NCI-H2107 (cell line): ENCODE measurements at regions not wholly inside any gene's neighbourhood (a gene's known extent, or its start where the extent isn't known, plus 50 kb on each side); places are given as distances from the start of the nearest gene placed in this dataset.
"Not testable (repeated sequence)": the region's sequence is repeated elsewhere in the genome, so short reads cannot be mapped to it uniquely, and the experiment has no call there.

Source experiments
- DNase-seq: peaks from one replicate; lab custom pipeline; 2025; lab: John Stamatoyannopoulos, UW

DNA sequence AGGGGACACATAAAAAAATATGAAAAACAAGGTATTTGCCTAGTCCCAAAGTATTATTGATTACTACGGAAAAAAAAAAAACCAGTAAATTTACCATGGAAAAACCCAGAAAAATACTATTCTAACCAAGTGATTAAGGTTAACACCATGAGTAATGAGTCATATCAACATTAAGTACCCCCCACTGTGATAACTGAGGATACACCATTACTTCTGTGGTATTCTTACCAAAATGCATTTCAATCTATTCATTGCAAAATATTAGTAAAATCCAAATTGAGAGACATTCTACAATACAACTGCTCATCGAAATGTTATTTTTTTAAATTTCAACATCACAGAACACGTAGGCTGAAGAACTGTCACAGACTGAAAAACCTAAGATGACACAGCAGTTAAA, 669.8 kb downstream of the ZEB2 start:
- DNase-seq: no peak

DNA sequence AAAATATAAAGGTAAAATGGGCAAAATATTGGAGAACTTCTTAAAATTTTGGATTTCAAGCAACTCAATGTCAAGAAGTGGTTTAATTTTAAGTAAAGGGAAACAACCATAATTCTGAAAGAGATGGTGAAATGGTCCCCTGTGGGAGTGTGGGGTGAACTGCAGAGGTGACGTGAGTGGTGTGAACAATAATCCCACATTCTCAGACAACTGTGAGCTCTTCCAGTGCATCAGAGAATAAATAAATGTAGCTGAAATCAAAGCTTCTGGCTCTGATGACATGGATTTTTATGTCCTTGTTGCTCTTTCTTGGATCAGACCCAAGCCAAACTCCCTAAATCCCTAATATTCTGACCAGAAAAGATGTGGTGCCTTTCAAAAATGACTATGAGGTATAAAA, 672.7 kb downstream of the ZEB2 start:
- no peak for DNase-seq

DNA sequence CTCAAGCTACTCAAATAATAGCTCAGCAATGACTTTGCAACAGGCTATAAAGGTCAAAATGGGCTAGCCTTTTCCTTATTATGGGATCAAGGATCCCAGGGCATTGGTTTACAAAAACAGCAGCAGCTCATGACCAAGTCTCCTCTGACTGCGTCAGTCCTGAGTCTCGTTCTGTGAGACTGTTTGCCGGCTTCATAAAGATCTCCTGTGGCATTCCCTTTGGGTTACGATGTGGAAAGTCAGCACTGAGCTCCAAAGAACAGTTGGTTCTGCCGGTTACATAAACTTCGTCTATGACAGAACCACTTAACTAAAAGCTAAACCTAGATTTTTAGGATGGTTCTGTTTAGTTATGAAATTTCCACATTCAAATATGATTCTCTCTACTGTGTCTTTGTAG, 674.9 kb downstream of the ZEB2 start:
- DNase-seq: no peak

DNA sequence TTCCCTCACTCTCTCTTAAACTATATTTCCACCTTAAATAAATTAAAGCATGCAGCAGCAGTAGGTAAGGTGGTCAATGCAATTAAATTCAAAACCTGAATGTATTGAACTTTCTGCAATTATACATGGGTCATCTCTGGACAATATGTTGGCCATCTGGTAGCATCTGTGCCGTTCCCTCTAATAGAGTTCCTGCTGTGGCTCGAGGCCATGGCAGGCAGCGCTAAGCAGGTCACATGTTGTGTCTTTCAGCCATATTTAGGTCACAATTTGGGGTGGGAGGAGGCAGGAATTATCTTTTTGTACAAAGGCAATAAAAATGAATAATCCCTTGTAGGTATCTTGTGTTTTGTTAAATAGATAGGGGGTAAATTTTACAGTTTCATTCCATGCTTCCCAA, 676.2 kb downstream of the ZEB2 start:
- DNase-seq: no peak

DNA sequence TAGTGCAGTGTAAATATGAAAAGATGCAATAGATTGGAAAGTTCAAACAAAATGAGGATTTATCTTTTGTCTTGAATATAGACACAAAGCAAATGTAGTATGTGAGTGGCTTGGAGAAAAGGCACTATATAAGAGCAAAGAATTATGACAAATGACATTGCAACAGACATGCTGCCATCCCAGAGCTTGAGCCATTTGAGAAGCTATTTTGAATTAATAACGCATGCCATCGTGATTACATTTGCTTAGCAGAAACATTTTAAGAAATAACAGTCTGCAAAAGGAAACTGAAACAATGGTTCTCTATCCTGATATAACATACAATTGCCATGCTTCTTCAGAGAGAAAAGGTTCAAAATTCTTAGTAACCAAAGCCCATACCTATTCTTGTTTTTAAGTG, 677.1 kb downstream of the ZEB2 start:
- DNase-seq: no peak

DNA sequence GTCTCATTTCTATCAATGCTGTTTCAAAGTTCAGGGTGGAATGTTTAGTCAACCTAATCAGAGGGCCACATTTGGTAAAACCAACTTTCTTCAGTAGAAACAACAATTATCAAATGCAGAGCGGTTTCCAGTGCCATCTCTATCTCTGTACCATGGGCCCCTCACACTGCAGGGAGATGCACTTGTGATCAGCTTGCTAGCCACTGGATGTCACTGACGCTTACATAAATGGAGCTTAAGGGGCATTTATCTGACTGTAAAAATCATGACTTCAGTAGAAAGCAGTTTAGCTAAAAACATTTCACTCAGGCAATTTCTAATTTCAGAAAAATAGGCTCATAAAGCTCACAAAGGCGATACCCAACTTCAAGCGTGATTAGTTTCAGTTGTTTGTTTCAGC, 678.0 kb downstream of the ZEB2 start:
- no peak for DNase-seq

DNA sequence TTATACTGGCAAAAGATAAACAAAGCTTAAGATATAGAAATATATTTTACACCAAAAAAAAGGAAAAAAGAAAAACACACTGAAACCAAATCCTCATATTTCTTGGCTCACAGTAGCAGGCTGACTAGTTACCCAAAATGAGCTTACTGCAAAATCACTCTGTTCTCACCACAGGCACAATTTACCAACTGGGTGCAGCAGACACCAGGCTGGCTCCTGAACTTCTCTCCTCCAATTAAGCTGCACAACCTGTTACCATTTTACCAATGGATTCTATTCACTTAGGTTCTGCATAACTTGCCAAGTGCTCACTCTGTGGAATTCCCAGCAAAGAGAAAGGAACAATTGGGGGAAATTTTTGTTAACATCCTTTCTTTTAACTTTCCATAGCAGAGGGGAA, 679.3 kb downstream of the ZEB2 start:
- no peak for DNase-seq

DNA sequence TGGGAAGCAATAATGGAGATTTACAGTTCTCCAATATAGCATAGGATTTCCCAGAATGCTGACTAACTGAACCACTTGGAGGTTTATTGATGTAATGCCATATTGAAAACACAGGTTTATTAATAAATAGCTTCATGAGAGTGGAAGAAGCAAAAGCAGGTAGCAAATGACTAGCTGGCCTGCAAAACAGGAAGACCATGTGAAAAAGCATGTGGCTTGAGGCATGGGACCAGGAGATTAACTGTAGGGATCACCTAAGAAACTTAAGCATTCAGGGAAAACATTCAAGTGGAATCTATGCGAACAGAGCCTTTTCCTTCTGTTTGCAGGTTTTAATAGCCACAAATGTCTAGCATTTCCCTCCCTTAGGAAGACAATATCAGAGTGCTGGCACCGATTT, 679.7 kb downstream of the ZEB2 start:
- DNase-seq: no peak

DNA sequence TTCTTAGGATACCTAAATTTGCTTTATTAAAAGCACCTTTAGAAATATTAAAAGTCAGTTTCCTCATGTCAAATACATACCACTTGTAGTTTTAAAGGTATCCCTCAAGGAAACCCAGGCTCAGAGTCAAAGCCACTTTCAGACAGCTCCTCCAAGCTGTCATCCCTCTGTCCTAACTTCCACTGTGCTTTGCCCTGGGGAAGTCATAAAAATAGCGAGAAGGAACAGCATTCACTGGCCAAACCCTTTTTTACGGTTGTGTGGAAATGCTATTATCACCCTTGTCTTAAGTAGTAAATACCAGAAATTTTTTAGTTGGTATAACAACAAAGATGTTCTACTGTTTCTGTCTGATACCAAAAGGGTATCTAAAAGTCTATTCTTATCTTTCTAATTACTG, 680.5 kb downstream of the ZEB2 start:
- DNase-seq: no peak

DNA sequence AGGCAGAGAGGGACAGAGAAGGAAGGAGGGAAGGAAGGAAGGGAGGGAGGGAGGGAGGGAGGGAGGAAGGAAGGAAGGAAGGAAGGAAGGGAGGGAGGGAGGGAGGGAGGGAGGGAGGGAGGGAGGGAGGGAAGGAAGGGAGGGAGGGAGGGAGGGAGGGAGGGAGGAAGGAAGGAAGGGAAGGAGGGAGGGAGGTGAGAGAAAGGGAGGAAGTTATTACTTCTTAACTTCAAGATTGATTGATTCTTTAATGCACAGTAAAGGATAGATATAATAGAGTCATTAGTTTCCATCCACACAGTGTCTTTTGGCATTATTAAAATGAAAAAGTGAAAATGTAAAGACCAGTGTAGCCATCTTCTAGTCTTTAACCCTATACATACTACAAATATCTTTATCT, 682.9 kb downstream of the ZEB2 start:
- DNase-seq: not testable (repeated sequence)

DNA sequence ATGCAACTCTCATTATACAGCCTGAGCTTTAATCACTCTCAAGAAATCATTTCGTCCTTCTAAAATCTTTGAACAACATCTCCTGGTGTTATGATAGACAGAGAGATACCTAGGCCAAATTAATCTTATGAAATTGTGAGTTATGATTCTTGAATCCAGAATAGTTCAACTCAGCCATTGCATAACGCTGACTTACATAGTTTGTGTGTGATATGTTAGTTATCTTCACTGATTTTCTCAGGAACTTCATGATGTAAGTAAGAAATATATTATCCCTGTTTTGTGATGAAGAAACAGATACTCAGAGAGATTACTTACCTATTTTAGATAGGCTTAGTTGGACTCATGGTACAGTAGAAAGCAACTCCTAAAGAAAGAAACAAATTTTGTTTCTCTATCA, 684.4 kb downstream of the ZEB2 start:
- no peak for DNase-seq

DNA sequence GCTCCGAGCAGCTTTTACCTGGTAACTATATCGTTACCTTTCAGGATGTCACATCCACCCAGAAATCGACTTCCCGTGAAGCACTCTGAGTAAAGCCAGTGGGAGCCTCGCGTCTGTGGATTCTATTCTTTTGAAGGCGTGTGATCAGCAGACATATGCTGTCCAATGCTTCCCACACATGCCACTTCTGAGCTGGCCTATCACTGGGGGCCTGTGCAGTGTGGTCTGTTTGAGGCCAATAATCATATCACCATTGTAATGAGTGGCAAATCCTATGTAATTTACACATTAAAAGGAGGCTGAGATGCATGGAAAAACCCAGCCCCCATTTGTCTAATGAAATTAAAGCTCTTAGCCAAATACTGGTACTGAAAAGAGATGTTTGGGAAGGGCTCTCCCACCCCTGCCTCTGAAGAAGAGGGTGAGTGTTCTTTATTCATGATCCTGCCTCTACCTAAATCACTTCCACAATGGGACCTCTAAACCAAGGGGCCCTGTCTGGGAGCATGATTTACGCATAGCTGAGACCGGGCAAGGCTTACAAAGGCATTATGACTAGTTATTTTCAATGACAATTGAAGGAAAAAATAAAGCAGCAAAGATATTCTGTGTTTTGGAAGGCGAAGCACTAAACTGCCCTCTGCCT, 686.8 kb downstream of the ZEB2 start:
- no peak for DNase-seq

DNA sequence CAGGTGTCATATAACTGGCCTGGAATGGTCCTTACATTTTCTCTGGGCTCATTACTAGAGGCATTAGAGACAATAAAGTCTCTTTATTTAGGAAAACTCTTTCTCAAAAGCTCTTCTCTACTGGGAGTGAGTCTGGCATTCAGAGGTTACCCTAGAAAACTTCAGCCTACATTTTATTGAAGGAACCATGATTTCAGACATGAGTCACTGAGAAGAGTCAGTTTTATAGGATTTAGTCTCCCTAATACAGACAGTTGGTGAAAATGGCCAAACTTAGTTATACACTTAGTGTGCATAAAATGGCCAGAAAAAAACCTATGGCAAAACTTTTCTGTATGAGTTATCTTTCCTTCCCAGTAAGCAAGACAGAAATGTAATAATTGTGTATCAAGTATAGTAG, 689.4 kb downstream of the ZEB2 start:
- no peak for DNase-seq

DNA sequence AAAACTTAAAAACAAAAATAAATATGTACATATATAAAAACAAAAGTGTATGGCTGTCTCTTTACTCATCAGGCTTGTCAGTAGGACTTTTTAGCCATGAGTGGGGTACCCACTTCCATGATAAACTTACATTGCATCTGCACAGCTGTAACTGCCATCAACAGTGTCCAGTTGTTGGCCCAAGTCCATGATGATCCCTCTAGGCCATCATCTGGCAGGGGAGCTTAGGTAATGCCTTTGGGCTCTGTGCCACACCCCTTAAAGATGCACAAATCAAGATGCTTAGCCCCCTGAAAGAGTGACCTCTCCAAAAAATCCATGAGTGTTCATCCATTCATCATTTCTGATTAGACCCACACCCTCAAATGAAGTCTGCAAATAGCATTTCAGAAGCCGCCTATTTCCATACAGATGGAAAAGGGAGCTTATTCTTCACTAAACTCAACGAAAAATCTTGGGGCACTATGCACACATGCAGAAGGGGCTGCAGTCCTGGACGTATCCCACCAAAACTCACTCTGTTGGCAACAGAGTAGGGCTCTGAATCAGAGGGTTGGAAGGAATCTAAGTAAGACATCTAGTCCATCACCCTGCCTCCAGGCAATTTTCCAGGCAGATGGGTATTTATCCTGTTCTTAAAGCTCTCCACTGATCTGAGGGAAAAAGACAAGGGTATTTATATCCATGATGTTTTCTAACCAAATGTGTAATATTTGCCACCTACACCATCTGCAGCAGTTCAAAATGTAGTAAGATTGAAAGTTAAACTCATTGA, 691.0 kb downstream of the ZEB2 start:
- no peak for DNase-seq

DNA sequence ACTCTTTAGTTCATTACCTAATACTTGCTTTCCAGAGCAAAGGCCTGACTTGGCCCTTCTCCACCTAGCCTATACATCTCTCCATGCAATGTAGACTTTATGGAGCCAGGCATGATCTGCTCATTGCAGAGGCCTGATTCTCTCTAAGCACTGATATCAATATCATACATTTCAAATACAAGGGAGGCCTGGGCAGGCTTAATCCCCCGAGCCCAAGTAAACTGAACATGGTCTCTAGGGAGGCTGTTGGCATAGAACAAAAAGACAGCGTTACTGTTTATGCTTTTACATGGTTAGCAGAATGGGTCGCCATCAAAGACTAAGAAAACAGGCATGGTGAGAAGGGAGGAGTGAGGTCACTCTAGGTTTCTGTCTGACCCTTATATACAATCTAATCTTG, 695.1 kb downstream of the ZEB2 start:
- no peak for DNase-seq

DNA sequence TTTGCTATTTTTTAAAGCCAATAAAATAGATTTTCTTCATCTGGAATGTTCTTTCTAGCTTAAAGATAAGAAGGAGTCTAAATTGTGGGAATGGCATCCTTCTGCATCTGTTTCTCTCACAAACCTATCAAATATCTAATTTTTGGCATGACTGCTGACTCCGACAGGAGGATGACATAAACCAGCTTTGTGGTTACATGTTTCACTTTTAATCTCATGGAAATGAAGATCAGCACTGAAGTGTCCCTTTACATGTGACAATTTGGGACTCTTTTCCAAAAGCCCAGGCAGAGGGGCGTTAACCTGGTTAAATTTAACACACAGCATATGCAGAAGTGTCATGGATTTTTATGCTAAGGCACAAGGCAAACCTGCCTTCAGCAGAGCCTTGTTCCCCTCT, 694.7 kb downstream of the ARHGAP15 start:
- no peak for DNase-seq

DNA sequence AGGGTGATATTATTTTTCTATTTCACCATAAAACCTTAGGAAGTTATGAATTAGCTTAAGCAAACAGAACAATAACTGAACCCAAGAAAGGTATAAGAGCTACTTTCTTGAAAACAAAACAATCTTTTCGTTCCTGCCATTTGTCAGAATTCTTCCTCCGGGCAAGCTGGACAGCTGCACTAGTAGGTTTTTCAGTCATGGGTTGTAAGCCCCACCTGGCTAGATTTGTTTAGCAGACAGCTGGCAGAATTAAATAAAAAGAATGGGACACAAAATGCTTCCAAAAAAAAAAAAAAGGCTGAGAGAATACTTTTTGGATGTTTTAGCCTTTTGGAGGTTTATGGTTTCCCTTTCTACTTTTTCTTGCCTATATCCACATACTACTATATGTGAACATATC, 694.1 kb downstream of the ARHGAP15 start:
- DNase-seq: no peak

DNA sequence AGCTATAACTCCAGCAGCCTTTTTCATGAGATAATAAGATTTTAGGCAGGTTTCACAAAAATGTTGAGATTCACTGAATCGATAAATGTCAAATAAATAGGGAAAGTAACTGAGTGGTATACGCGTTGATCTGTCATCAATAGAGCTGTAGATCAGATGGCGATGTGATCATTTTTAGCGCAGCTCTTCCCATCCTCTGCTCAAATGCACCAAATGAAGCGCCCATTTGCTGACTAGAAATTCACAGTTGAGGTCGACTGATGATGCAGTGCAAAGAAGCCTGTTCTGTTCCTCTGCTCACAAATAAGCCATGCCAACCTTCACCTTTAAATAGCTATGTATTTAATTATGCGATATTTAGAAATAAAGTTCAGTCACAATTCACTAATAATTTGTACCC, 693.5 kb downstream of the ARHGAP15 start:
- no peak for DNase-seq

DNA sequence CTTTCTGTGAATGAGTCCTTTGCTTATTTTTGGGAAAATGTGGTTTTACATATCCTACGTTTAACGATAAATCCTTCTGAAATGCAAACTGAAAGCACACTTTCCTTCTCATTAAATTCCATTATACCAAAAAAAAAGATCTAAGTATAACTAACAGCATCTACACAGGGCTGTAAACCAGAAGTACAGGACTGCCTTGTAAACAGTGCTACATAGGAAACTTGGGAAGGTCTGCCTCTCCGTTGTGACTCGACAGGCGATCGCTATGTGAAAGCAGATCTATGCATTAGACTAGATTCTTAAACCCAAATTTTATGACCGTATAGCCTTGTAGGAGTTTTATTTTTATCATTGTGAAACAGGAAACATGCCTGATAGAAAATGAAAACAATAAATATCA, 690.5 kb downstream of the ARHGAP15 start:
- DNase-seq: no peak

DNA sequence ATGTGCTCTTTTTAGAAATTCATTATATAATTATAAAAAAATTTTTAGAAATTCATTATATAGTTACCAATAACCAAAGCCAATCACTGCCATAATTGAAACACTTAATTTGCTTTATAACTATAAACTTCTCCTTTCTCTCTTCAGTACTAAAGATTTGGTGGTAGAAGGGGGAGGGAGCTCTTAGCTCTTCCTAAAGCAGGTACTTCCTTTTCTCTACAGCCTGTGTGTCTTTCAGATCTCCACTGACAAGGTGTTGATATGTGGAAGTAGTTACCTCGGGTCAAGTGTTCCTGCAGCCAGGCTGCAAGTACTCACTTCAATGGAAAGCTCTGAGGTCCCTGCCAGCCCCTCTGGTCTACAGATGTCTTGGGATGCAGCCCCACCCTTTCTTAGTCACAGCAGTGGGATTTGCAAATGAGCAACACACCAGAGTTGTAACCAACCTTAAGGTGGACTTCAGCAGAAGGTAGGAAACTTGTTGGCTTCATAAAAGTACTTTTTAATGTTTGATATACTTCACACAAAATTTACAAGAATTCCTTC, 690.0 kb downstream of the ARHGAP15 start:
- no peak for DNase-seq
